Activated B cell treated with CpG ODN at 0.5 μM for 24 hours (primary cell): ENCODE measurements at regions not wholly inside any gene's neighbourhood (a gene's known extent, or its start where the extent isn't known, plus 50 kb on each side); places are given as distances from the start of the nearest gene placed in this dataset.
"Not testable (repeated sequence)": the region's sequence is repeated elsewhere in the genome, so short reads cannot be mapped to it uniquely, and the experiment has no call there.

ENCODE experiments used
- ATAC-seq: fragments of 200-7000 bp; cut with Tn5 transposase; one replicate; pipeline ENCODE4 v1.10.0; 2021; ENCODE audit warnings: low read depth, mild to moderate bottlenecking, moderate library complexity
- CTCF ChIA-PET: fragments of 350-600 bp; sonication (Branson Sonifier 250); formaldehyde crosslinking; loops from one replicate; lab custom pipeline; 2021; ENCODE audit warnings: antibody characterized with exemption; lab: Charles Lee
- POLR2A ChIA-PET: fragments of 350-600 bp; sonication (Branson Sonifier 250); formaldehyde crosslinking; loops from one replicate; lab custom pipeline; 2021; ENCODE audit warnings: antibody characterized with exemption; lab: Charles Lee
- DNase-seq: peaks from one replicate; pipeline ENCODE4 v3.0.0; 2022
- H3K27ac Mint-ChIP-seq: one replicate; pipeline ENCODE4 v1.8.0; 2020; ENCODE audit warnings: mixed read lengths
- H3K27me3 Mint-ChIP-seq: one replicate; pipeline ENCODE4 v1.8.0; 2021; ENCODE audit warnings: mixed read lengths
- H3K36me3 Mint-ChIP-seq: one replicate; pipeline ENCODE4 v1.8.0; 2021; ENCODE audit warnings: low read depth, mixed read lengths
- H3K4me1 Mint-ChIP-seq: one replicate; pipeline ENCODE4 v1.8.0; 2021; ENCODE audit warnings: mixed read lengths
- H3K4me3 Mint-ChIP-seq: one replicate; pipeline ENCODE4 v1.8.0; 2020; ENCODE audit warnings: mild to moderate bottlenecking, mixed read lengths
- H3K9me3 Mint-ChIP-seq: one replicate; pipeline ENCODE4 v1.8.0; 2020; ENCODE audit warnings: mixed read lengths
- CTCF ChIP-seq: fragments of 200-600 bp; IDR thresholded peaks from one replicate; pipeline ENCODE4 v1.8.0; 2022; ENCODE audit warnings: antibody characterized with exemption, mild to moderate bottlenecking
- intact Hi-C: fragments of 100-400 bp; cut with micrococcal nuclease; formaldehyde crosslinking; loops from one replicate; pipeline ENCODE4 v1.15.1; 2024

- no peak for ATAC-seq
- intact Hi-C loops, result no loop called here
Observed at GRCh38 chr17:6927290-6928126, 68.3 kb upstream of the ALOX12 start.

GRCh38 chr17:6928193-6928592, 67.7 kb upstream of the ALOX12 start:
- POLR2A ChIA-PET, result no interaction called here
- Mint-ChIP-seq H3K36me3 (no peaks in the 10 kb centered on the region), H3K4me1 (peaks cover 2% of the 10 kb centered on the region), H3K9me3 (no peaks in the 10 kb centered on the region), H3K27me3 (peaks cover 11% of the 10 kb centered on the region), H3K27ac (no peak overlapping the region), H3K4me3 (no peak overlapping the region)
- TF ChIP-seq CTCF, result no peak
- intact Hi-C loops, result no loop called here
- DNase-seq (no peak), ATAC-seq (no peak)
- CTCF ChIA-PET, result no interaction called here

More at GRCh38 chr17:6927290-6928126, 68.3 kb upstream of the ALOX12 start:
- H3K9me3 Mint-ChIP-seq, result no peaks in the 10 kb centered on the region
- no peak overlapping the region for H3K27ac Mint-ChIP-seq
- peaks cover 11% of the 10 kb centered on the region for H3K27me3 Mint-ChIP-seq
- peaks cover 2% of the 10 kb centered on the region for H3K4me1 Mint-ChIP-seq
- TF ChIP-seq CTCF, result no peak
- ChIA-PET POLR2A (no interaction called here), CTCF (interaction anchor here (0.6 to 1.0 kb wide), 2 partner anchors 15 to 78 kb away, joined by 3 read pairs; no protein-coding TSS in a partner anchor)
- H3K4me3 Mint-ChIP-seq, result no peak overlapping the region
- no peak for DNase-seq
- no peaks in the 10 kb centered on the region for H3K36me3 Mint-ChIP-seq

- no peak for ATAC-seq
- no peak for TF ChIP-seq CTCF
- peaks cover 5% of the 10 kb centered on the region for H3K9me3 Mint-ChIP-seq
- H3K4me1 Mint-ChIP-seq, result peaks cover under 1% of the 10 kb centered on the region
- no peak overlapping the region for H3K4me3 Mint-ChIP-seq
- DNase-seq, result no peak
- H3K36me3 Mint-ChIP-seq, result no peaks in the 10 kb centered on the region
- intact Hi-C loops, result no loop called here
- no peak overlapping the region for H3K27ac Mint-ChIP-seq
- H3K27me3 Mint-ChIP-seq, result peaks cover 6% of the 10 kb centered on the region
- CTCF ChIA-PET, result interaction anchor here (1.0 to 2.3 kb wide), 2 partner anchors 20 to 90 kb away, joined by 3 to 13 read pairs; no protein-coding TSS in a partner anchor
- POLR2A ChIA-PET, result no interaction called here
Observed at GRCh38 chr17:6930749-6931148, 65.1 kb upstream of the ALOX12 start.

- intact Hi-C loops, H3K27ac Mint-ChIP-seq, POLR2A ChIA-PET, H3K4me3 Mint-ChIP-seq, ATAC-seq, H3K27me3 Mint-ChIP-seq, H3K36me3 Mint-ChIP-seq, DNase-seq, H3K4me1 Mint-ChIP-seq, CTCF ChIA-PET, H3K9me3 Mint-ChIP-seq: not testable (repeated sequence)
Observed at GRCh38 chr17:6934544-6934943, 61.3 kb upstream of the ALOX12 start.

GRCh38 chr17:6936370-6937028, 59.4 kb upstream of the ALOX12 start:
- peak overlapping the region; percentile 76 for H3K27ac Mint-ChIP-seq
- DNase-seq (no peak), ATAC-seq (peak; percentile 91)
- peak overlapping the region; percentile 77 for H3K4me3 Mint-ChIP-seq
- H3K27me3 Mint-ChIP-seq, result no peaks in the 10 kb centered on the region
- peaks cover 9% of the 10 kb centered on the region for H3K4me1 Mint-ChIP-seq
- H3K36me3 Mint-ChIP-seq, result no peaks in the 10 kb centered on the region
- peaks cover 8% of the 10 kb centered on the region for H3K9me3 Mint-ChIP-seq
- intact Hi-C loops, result no loop called here
- no peak for TF ChIP-seq CTCF
- ChIA-PET POLR2A (interaction anchor here (0.5 to 0.6 kb wide), 2 partner anchors 12 to 26 kb away, joined by 9 to 13 read pairs; no protein-coding TSS in a partner anchor), CTCF (interaction anchor here (1.1 kb wide), 1 partner anchor 22 kb away, joined by 3 read pairs; no protein-coding TSS in a partner anchor)
